GOT3 (cell line): ENCODE measurements at regions not wholly inside any gene's neighbourhood (a gene's known extent, or its start where the extent isn't known, plus 50 kb on each side); places are given as distances from the start of the nearest gene placed in this dataset.

Experiments
- DNase-seq: peaks from one replicate; lab custom pipeline; 2025; ENCODE audit warnings: mixed read lengths; lab: John Stamatoyannopoulos, UW

- no peak for DNase-seq
Observed at GRCh38 chr6:122007339-122007738, 392.1 kb upstream of the HSF2 start.

- DNase-seq = no peak
Observed at GRCh38 chr6:122008101-122008999, 391.1 kb upstream of the HSF2 start.

GRCh38 chr6:122009000-122009350 lies 390.5 kb upstream of the HSF2 start:
- DNase-seq = no peak

- no peak for DNase-seq
Observed at GRCh38 chr6:122012578-122012977, 386.9 kb upstream of the HSF2 start.

GRCh38 chr6:122014961-122015360 lies 384.5 kb upstream of the HSF2 start:
- no peak for DNase-seq

- DNase-seq = no peak
Observed at GRCh38 chr6:122020588-122021264, 378.7 kb upstream of the HSF2 start.

GRCh38 chr6:122025104-122025503 lies 374.3 kb upstream of the HSF2 start:
- DNase-seq = no peak

GRCh38 chr6:122026582-122027369 lies 372.7 kb upstream of the HSF2 start:
- no peak for DNase-seq

- no peak for DNase-seq
Observed at GRCh38 chr6:122028933-122029522, 370.4 kb upstream of the HSF2 start.

- no peak for DNase-seq
Observed at GRCh38 chr6:122033564-122034181, 365.8 kb upstream of the HSF2 start.

GRCh38 chr6:122035173-122035572 lies 364.3 kb upstream of the HSF2 start:
- DNase-seq = no peak

GRCh38 chr6:122040261-122040660 lies 359.2 kb upstream of the HSF2 start:
- no peak for DNase-seq

GRCh38 chr6:122042380-122042779 lies 357.1 kb upstream of the HSF2 start:
- no peak for DNase-seq

- no peak for DNase-seq
Observed at GRCh38 chr6:122042960-122043735, 356.3 kb upstream of the HSF2 start.

- no peak for DNase-seq
Observed at GRCh38 chr6:122048570-122048969, 350.9 kb upstream of the HSF2 start.

- DNase-seq = no peak
Observed at GRCh38 chr6:122049341-122049740, 350.1 kb upstream of the HSF2 start.

GRCh38 chr6:122050242-122050755 lies 349.2 kb upstream of the HSF2 start:
- DNase-seq = no peak

GRCh38 chr6:122052346-122052900 lies 347.0 kb upstream of the HSF2 start:
- DNase-seq = no peak

- no peak for DNase-seq
Observed at GRCh38 chr6:122059918-122060317, 339.5 kb upstream of the HSF2 start.

- DNase-seq = no peak
Observed at GRCh38 chr6:122061855-122062254, 337.6 kb upstream of the HSF2 start.
